DMS153 treated with DMSO at 0.1 percent for 48 hours (cell line): ENCODE measurements at regions not wholly inside any gene's neighbourhood (a gene's known extent, or its start where the extent isn't known, plus 50 kb on each side); places are given as distances from the start of the nearest gene placed in this dataset.

Source experiments
- DNase-seq: peaks from one replicate; lab custom pipeline; 2025; ENCODE audit not compliant: unreplicated experiment; lab: John Stamatoyannopoulos, UW

DNA sequence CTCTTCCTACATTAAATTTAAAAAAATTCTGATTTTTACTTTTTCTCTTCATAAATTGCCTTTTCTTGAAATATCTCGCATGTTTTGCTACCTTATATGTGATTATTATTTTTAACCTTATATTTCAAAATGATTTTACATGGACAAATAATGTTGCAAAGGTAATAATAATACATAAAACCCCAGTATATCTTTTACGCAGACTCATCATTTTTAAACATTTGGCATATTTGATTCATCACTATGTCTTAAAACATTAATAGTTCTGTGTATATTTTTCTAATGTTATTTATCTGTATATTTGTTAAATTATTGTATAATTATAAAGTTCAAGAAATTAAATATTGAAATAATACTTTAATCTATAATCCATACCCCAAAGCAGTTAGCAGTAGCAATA lies 350.8 kb downstream of the RPL10L start:
- no peak for DNase-seq

DNA sequence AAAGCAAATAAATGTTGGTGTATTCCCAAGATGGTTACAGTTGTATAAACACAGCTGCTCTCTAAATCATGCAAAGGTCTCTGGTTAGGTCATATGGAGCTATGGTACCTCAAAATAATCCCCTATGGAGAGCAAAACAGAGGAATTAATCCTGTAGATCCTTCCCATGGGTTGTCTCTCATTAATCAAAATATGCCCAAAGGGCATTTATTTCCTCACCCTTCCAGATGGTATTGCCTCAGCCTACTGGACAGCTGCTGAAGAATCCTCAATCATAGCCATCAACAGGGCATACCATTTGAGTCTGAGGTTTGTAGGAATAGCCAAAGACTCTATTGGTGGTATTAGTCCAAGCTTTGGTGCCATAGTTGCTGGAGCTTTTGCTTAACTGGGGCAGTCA lies 360.9 kb downstream of the RPL10L start:
- DNase-seq, result no peak

GRCh38 chr14:46279776-46280175 lies 371.8 kb downstream of the RPL10L start:
- no peak for DNase-seq

GRCh38 chr14:46279327-46279726 lies 372.3 kb downstream of the RPL10L start:
- DNase-seq, result no peak

DNA sequence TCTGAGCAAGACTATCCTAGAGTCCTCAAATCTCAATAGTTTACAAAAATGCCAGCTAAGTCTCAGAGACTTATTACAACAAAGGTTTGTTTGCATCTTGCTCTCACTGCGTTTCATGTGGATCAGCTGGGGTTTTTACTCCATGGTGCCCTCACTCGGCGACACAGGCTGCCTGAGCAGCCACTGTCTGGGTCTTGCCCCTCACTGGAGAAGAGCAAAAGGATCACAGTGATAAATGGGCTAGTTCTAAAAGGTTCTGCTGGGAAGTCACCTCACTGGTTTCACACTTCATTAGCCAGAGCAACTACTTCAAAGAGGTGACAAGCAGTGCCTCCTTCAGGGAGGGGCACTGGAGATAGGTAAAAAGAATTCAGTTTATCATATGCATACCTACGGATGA lies 392.0 kb downstream of the RPL10L start:
- DNase-seq, result no peak

DNA sequence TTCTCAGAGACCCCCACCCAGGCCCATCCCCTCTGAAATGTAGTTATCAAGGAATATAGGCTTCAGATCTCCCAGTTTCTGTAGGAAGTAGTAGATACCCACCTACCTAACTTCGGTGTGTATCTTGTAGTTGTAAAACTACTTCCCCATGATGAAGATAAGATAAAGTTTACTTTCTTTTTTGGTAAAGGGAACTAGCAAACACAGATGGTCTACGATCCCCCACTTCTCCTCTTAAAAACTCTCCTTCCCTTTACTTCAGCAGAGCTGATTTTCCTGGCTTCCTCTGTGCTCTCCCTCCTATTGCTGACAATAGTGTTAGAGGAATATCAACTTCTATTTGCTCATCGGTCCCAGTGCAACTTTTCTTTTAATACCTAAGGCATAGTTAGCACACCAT lies 395.2 kb downstream of the RPL10L start:
- no peak for DNase-seq

- DNase-seq, result no peak
These were observed 401.4 kb downstream of the RPL10L start for GRCh38 chr14:46250113-46250703.

DNA sequence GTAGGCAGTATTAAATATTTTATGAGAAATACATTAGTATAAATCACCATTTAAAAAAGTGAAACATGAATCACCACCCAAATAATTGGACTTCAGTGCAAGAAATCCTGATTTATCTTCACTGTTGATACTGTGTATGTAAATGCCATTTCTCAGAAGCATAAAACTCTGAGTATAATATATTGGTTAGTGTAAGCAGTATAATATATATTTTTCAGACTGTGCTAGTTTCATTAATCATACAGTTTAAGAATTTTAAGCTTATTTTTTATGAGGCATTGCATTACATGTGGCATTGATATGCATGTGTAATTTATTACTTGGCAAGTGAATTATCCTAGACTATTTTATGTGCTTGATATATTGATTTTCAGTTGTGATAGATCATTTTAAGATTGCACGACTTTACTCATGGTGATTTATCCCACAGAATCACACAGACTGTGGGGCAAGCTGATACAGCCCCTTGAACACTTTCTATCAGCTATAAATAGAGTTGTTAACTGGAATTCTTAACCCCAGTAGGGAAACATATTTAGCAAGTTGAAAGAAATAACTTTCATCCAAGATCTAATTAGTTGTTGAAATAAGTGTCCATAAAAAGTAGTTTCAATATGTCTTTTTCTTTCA lies 403.5 kb downstream of the RPL10L start:
- DNase-seq, result no peak

DNA sequence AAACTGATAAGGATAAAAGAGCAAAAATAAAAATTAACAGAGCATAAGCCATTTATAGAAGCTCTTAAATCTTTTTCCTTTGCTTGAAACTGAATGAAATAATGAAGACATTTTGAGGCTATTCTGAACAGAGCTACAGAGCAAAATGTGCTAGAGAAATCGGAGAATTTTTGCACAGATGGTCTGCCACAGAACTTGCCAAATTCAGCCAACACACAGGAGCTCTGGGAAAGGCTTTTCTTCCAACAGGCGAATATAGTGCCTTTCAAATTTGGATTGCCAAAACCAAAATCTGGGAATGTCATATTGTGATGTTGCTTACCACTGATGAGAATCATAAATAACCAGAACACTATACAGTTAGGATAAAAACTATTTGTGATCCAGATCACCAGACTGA lies 406.3 kb downstream of the RPL10L start:
- DNase-seq, result no peak

DNA sequence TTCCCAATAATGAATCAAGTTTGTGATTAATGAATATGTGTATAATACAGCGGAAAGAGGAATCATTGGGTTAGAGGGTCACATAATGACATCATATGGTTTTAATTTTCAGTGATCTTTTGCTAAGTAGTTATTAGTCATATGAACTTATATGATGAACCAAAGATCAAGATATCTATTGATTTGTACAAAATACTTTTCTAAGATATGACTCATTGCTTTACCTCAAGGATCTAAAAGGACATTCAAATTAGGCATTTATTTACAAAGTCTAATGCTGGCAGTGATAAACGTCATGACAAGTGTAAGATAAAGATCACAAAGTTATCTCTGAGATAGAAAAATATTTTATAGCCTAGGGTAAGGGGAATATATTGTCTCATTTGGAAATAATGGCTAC lies 417.8 kb downstream of the RPL10L start:
- DNase-seq, result no peak

GRCh38 chr14:46230540-46230939 lies 421.0 kb downstream of the RPL10L start:
- no peak for DNase-seq

DNA sequence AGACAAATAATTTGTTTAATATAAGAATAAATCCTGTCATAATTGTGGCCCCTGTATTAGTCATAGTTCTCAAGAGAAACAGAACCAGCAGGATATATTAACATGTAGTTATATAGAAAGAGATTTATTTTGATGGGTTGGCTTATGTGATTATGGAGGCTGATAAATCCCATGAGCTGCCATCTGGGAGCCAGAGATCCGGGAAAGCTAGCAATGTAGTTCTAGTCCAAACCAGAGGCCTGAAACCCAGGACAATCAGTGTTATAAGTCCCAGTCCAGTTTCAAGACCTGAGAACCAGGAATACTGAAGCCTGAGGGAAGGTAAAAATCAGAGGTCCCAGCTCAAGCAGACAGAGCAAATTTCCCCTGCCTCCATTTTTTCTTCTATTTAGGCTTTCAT lies 435.8 kb downstream of the RPL10L start:
- no peak for DNase-seq

DNA sequence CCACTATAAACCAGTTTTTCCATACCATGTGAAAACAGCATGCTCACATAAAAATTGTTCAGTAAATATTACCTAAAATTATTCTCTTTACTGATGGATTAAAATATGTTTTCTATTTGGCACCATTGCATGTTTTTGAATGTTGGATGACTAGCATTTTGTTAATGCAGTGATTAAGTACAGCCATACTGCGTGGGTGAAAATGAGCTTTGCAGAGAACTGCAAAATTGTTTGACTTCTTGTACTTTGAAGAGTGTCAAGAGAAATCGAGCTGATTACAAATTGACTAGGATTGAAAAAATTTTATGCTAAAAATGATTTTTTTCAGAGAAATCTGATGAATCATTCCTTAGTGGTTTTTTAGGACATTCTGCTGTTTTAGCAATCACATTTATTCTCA lies 452.9 kb downstream of the RPL10L start:
- DNase-seq, result no peak

GRCh38 chr14:46197856-46198255 lies 453.7 kb downstream of the RPL10L start:
- DNase-seq, result no peak
